Kidney tubule cell (primary cell): ENCODE measurements at regions not wholly inside any gene's neighbourhood (a gene's known extent, or its start where the extent isn't known, plus 50 kb on each side); places are given as distances from the start of the nearest gene placed in this dataset.
"Not testable (repeated sequence)": the region's sequence is repeated elsewhere in the genome, so short reads cannot be mapped to it uniquely, and the experiment has no call there.

ENCODE experiments used
- DNase-seq: peaks from one replicate; pipeline ENCODE4 v3.0.0-alpha.2; 2018; ENCODE audit warnings: low spot score

DNA sequence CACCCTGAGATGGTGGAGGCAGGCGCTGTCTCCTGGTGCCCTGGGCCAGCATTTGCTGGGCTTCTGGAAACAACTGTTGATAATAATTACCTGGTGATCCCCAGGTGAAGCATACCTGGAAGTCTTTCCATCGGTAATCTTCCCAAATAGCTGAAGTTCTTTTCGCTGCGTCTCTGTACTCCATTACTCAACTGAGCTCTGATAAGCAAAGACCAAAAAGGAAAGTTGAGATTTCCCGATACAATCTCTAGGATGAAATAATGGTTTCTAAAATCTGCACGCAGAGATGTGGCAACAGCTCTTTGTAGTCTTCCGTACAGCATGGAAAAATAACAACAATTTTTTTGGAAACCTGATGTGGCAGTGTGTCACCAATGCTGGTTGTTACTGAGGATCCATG, 226.5 kb downstream of the GATA3 start:
- DNase-seq: no peak

DNA sequence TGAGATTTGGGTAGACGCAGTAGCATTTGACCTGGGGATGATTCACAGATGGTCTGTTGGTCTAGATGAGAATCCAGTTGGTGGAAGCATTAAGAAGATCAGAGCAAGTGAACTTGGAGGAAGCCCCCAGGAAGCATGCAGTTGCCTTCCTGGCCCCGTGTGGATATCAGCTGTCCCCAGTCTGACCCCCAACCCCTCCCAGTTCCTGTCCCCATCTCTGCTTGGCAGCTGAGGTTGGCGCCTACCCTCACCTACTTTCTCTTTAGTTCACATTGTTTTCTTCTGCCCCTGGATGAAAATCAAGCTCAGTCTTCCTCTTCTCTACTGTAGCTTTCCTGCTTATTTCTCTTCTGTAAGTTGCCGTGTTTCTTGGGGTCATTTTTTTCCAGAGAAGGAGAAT, 227.9 kb downstream of the GATA3 start:
- no peak for DNase-seq

DNA sequence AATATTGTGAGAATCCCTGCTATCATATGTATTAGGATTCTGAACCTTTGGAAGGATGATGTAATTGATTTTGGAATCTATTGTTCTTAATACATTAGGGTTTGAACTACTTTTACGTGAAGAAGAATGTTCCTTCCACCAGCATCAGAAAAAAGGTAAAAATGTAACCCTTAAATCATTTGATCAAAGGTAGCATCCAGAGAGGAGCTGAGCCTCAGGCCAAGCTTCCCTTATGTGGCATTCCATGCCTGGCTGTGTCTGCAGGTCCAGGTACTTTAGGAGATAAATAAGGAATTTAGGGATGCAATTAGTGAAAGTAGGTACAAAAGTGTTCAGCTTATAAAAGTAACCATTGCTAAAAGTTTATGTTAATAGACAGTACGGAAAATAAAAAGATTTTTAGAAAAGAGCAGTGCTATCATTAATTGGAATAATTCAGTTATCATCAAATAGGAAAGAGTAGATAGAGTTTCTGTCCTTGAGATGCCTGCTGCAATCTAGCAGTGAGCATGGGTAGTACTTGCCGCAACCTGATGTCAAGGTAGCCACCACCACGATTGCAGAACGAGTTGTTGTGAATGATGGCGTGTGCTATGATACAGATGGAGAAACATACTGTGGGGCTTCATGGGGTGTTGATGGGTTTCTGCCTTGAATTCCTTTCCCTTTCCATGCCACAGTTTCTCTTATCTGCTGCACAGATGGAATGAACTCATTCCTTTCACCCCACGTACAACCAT, 228.8 kb downstream of the GATA3 start:
- DNase-seq: no peak

DNA sequence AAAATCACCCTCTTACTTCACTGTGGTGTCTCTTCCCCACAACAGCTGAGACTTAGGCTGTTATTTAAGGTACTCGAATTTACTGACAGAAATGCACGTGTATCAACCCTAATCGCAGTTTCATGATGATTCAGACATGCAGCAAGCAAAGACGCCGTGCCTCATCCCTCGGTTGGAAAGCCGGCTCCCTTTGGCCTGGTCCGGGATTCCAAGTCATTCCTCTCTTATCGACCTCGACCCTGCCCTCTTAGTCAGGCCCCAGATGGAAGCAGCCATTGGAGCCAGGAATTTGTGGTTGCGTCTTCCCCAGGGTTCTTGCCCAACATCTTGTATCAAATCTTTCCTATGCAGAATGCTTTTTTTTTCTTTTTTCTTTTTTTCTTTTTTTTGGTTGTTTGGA, 229.5 kb downstream of the GATA3 start:
- no peak for DNase-seq

DNA sequence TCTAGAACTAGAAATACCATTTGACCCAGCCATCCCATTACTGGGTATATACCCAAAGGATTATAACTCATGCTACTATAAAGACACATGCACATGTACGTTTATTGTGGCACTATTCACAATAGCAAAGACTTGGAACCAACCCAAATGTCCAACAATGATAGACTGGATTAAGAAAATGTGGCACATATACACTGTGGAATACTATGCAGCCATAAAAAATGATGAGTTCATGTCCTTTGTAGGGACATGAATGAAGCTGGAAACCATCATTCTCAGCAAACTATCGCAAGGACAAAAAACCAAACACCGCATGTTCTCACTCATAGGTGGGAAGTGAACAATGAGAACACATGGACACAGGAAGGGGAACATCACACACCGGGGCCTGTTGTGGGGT, 231.5 kb downstream of the GATA3 start:
- not testable (repeated sequence) for DNase-seq

DNA sequence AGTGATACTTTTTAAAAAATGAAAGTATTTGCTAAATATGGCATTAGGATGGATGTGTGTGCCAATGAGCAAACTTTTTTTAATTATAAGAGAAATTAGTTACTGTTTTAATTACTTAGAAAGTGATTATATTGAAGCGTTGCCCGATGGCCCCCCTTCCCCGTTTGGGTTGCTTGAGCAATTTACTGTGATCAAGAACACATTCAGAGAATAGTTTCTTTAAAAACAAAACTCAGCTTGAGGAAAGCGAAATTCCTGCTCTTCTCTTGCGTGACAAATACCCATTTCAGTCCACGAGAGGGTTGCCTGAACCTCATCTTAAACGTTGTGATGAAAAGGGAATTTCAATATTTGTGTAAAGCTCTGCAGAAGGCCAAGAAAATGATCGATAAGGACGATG, 234.1 kb downstream of the GATA3 start:
- DNase-seq: no peak

DNA sequence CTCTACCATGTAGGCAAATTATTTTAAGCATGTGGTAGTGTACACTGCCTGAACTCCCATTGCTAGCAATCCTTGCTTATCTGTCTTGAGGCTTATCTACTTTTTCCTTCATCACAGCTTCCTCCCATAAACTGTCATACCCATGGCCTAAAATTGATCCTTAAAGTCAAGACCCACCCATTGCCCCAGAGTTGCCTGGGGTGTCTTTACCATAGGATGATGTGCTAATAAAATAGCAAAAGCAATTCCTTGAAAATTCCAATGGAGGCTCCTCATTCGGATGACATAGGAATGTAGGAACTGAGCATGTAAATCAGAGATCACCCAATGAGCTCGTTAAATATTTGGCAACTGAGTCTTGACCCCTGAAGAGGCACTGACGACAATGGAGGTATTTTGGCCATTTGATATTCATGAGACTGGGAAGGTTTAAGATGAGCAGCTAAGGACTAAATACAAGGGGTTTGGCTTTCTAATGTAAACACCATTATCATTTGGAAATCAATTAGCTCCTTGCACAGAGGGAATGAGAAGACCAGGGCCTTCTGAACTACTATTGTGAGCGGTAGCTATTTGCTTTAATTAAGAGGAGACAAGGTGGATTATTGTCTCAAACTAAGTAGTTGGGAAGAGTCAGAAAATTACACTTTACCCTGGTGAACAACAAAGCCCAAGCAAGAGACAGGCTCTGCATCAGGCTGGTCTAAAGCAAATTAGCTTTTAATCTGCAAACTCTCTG, 234.9 kb downstream of the GATA3 start:
- no peak for DNase-seq

DNA sequence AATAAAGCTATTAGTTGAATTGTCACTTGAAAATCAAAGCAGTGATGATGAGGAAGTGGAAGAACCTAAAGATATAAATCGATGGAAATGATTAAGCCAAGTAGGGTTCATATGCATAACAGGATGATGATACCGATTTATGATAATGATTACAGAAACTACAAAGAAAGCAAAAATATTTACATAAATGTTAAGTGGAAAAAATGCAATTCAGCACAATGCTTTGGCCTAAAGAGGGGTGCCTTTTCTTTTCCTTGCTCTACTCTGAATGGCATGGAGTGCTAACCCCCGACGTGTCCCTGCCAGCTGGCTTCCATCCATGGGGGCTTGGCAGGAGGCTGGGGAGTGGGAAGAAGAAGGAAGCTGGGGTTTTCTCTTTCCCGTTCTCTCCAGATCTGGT, 240.3 kb downstream of the GATA3 start:
- DNase-seq: no peak

DNA sequence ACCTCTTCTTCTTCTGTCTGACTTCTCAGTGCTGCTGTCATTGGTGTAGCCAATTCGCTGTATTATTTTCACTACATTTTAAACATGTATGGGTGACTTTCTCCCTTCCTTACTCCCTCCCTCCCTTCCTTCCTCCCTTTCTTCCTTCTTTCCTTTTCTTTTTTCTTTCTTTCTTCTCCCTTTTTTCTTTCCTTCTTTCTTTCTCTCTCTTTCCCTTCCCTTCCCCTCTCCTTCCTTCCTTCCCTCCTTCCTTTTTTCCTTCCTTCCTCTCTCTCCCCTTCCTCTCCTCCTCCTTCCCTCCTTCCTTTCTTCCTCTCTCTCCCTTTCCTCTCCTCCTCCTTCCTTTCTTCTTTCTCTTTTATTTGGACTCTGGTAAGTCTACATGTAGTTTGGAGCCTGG, 240.8 kb downstream of the GATA3 start:
- no peak for DNase-seq

DNA sequence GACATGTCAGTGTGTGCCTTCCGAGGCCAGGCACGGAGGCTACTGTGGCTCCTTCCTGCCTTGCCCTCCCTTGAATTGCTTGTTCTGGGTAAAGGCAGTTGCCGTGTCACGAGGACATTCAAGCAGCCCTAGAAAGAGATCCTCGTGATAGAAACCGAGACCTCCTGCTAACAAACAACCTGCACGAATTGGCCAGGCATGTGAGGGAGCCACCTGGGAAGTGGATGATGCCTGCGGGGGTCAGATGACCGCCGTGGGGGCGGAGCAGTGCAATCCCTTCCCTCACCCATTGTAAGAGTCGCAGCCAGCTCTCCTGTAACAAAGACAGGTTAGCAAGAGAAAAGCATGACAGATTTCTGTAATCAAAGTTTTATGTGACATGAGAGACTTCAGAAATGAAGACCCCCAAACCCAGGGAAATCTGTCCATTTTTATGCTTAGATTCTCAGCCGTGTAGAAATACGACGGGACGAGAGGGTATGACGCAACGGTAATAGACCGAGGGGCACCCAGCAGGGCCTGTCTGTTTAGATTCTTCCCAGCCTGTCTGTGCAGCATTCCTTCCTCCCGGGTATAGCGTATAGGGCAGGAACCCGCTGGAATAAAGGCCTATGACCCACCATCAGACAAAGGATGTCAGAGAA, 241.7 kb downstream of the GATA3 start:
- no peak for DNase-seq

DNA sequence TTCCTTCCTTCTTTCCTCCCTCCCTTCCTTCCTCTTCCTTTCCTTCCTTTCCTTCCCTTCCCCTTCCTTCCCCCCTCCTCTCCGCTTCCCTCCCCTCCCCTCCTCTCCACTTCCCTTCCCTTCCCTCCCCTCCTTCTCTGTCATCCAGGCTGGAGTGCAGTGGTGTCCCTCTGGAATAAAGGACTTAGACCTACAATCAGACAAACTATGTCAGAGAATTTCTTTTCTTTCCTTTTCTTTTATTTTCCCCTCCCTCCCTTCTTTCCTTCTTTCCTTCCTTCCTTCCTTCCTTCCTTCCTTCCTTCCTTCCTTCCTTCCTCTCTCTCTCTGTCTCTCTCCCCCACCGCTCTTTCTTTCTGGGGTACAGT, 242.2 kb downstream of the GATA3 start:
- no peak for DNase-seq

DNA sequence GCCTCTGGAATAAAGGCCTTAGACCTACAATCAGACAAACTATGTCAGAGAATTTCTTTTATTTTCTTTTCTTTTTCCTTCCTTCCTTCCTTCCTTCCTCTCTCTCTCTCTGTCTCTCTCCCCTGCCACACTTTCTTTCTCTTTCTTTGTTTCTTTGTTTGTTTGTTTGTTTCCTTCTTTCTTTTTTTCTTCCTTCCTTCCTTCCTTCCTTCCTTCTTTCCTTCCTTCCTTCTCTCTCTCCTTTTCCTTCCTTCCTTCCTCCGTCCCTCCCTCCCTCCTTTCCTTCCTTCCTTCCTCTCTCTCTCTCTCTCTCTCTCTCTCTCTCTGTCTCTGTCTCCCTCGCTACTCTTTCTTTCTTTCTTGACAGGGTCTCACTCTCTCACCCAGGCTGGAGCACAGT, 242.6 kb downstream of the GATA3 start:
- DNase-seq: no peak

DNA sequence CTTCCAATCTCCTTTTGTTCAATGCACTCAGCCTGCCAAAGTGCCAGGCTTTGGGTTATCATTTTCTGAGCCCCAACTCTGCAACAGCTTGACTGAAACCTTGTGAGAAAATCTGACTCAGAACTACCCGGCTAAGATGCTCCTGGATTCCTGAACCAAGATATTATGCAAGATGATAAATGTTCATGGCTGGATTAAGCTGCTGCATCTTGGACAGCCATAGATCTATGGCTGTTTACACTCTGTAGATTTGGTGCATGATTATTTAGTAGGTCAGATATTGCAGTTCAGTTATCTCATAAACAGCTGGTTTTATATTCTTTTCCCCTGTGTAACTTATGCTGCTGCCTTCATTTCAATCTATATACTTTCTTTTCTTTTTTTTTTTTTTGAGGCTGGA, 243.5 kb downstream of the GATA3 start:
- DNase-seq: no peak

DNA sequence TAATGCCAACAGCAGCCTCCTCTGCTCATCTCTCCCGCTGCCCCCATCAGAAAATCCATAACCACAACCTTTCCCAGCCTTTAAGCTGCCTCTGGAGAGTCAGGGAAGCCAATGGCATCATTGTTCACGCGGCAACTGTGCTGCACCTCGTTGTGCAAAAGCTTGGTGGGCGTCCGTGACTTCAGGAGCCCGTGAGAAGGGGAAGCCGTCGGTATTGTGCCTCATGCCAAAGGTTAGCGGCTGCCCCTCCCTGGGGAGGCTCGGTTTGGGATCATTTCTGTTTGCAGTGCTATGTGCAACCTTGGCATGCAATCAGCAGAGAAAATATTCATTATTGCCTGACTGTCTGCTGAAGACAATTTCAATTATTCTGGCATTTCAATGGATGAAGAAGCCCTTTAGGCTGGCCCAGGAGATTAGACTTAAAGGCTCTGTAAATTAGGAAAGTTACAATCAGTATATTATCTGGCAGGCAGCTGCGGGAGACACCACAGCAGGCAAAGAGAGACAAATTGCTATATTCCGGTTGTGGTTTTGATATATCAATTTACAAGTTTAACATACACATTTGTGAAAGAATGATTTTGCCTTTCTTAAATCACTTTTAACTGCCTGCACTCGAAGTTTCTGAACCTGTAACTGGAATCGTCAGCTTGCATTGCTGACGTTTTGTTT, 244.5 kb downstream of the GATA3 start:
- no peak for DNase-seq

DNA sequence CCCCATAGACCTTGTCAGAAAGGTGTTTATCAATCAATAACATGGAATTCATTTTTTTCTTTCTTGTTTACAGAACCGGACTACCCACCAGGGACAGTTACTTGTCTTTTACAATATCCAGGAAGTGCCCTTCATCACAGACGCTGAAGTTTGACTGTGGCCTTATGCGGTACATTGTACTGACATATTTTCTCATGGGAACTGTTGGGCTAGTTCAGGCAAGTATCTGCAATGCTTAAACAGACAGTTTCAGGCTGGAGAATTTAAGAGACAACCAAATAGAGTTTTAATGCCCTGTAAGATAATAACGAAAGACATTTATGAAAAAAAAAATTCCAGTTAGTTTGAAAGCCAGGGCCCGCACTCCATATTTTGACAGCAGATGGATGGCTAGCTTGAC, 246.4 kb downstream of the GATA3 start:
- no peak for DNase-seq

DNA sequence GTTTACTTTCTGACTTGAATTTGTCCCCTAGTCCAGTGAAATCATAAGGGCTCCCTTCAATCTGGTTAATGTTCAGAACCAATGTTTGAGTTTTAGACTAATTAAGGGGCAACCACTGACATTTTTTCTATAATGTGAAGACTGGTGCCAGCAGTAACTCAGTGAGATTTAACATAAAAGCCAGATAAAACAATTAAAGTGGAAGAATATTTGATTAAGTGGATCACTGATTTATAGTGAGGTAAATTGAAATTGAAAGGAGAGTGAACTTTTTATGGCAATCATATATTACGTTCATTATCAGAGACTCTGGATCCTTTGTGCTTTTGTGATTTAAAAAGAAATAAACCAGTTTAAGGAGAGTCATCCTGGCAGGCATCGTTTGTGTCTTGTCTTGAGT, 246.8 kb downstream of the GATA3 start:
- no peak for DNase-seq

DNA sequence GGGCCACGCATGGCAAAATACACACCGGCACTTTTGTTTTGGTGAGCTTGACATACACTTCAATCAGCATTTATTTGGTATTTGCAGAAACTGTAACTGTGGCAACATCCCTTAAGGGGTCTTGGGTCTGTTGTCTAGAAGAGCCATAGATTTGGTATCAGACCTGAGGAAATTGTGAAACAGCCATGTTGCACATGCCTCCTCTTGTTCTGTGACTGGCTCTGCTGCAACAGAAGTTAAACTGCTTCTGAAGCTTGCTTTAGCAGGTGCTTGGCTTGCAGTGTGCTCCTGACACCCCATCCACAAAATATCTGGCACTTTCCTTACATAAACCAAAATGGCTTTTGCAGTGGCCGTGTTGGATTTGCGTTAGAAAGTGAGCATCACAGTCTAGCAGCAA, 247.3 kb downstream of the GATA3 start:
- DNase-seq: no peak

DNA sequence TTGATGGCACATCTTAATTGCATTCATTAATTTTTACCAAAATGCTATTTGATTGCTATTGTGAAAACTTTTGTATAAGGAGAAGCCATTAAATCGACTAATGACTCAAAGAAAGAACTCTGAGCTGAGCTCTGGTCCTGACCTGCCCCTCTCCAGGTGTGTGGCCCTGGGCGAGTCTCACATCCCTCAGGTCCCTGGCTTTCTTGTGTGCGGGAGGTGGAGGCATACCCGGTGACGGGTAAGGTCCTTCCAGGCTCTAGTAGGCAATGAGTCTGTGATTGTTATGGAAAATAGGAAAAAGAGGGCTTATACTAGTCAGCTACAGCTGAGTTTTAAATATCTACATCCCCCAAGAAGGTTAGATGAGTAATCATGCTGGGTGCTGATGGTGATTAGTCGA, 248.1 kb downstream of the GATA3 start:
- DNase-seq: no peak

DNA sequence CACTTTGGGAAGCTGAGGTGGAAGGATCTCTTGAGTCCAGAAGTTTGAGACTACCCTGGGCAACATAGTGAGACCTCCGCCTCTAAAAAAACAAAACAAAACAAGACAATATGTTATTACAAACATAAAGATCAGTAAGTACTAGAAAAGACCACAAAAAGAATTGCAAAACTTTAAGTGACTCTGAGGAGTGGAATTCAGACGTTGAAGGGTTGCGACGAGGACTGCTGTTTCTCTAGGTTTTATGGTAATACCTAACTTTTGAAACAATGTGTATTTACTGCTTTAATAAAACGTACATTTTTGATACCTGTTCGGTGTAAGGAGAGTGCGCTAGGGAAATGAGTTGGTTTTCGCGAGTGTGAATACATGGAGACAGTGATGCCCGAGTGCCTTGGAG, 250.4 kb downstream of the GATA3 start:
- DNase-seq: no peak

DNA sequence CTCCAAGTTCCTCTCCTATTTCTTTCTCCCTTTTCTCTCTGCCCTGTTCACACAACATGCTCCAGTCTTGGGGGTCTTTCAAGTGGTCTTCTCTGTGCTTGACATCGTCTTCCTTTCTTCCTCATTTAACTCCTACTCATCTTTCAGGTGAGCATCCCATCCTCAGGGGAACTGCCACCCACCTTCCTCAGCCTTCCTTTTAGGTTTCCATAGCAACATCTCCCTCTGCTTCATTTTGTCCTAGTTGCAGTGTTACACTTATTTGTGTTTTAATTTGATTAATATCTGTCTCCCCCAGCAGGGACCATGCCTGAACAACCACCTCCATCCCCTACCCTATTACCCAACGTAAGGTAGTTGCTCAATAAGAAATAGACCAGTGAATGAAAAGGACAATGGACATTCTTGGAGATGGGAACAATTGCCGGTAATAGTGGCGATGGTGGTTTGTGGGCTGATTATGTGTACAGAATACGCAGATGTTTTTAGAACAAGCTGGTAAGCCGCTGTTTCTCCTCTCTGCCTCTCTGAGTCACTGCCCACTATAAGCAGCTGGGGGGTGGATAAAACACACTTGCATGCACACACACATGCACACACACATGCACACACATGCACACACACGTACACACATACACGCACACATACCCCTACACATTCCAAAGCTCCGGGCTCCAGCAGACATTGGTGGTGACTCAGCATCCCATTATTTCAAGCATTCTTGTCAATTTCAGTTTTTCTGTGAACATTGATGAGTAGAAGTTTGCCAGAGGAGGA, 251.6 kb downstream of the GATA3 start:
- DNase-seq: no peak

DNA sequence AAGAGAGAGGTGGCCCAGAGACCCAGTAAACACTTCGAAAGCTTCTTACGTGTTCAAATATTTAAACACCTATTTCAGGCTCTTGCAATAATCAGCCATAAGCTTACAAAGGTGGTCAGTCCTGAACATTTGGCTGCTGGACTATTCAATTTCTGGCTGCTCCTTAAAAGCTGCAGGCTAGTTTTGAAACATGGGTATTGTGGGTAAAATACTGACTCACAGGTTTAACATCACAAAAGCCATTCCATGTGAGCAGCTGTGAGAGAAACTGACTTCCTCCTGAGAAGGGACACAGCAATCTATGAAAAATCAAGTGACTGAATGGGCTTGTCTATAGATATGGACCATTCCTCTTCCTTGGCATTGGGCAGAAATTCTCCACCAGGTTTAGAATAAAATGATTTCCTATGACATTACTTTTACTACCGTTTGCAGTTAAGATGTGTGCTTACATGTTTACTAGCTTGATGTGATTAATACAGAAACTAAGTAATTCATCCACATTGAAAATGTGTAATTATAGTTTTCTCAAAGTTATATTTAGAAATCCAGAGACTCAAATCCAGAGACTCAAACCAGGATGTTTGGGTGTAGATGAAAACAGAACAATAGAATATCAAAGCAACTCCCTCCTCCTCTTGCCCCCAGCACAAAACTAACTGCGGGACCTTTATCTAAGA, 252.3 kb downstream of the GATA3 start:
- DNase-seq: peak; percentile 5

DNA sequence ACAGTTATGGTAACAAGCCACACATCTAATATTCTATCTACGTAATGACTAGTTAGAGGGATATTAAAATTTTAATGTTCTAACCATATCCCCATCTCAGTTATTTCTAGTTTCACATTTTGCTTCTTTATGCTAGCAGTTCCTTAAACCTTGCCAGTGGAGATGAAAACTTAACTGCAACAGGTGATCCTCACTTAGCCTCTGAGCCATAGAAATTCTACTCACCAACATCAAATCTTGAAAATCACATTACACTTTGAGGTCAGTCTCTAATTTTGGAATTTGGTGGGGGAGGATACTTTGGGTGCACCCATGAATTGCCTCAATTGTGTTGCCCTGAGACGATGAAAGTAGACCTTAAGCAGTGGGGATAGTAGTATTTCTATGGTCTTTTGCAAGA, 256.4 kb downstream of the GATA3 start:
- no peak for DNase-seq
